ENCODE measurements at regions not wholly inside any gene's neighbourhood (a gene's known extent, or its start where the extent isn't known, plus 50 kb on each side); places are given as distances from the start of the nearest gene placed in this dataset.

DNA sequence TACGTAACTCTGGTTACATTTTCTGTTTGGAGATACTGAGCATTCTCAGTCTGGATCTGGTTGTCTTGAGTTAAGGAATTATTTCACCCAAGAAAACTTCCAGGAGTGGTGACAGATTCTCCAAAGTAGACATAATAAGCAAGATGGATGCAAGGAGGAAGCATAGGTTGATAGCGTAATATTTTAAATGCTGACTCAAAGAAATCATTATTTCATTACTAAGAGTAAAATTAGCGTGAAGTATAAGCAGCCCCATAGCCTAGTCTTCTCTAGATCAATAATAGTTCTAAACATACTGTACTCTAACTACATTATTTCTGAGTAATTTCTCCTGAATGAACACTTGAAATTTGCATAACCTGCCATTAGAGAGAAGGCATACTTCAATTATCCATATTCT, 57.5 kb upstream of the MS4A8 start:
- FAIRE-seq: peak; percentile 30
- DNase-seq (ENCODE audit: insufficient read length): no peak
- TF ChIP-seq TAF1 (IDR thresholded peaks at IDR 0.05; ENCODE audit: borderline replicate concordance, low read depth, low read length): no peak
- no peak for TF ChIP-seq POLR2AphosphoS5 (IDR thresholded peaks at IDR 0.05; ENCODE audit: low read depth, low read length)
- TF ChIP-seq POLR2A (IDR thresholded peaks at IDR 0.05; ENCODE audit: low read depth, low read length): no peak

- TF ChIP-seq TAF1 (IDR thresholded peaks at IDR 0.05; ENCODE audit: borderline replicate concordance, low read depth, low read length) (no peak), POLR2AphosphoS5 (IDR thresholded peaks at IDR 0.05; ENCODE audit: low read depth, low read length) (no peak), POLR2A (IDR thresholded peaks at IDR 0.05; ENCODE audit: low read depth, low read length) (no peak)
- no peak for DNase-seq (ENCODE audit: insufficient read length)
- FAIRE-seq: no peak
Measured at GRCh38 chr11:60647087-60647486, 52.3 kb upstream of the MS4A8 start.
